GM18861 (cell line): ENCODE measurements at regions not wholly inside any gene's neighbourhood (a gene's known extent, or its start where the extent isn't known, plus 50 kb on each side); places are given as distances from the start of the nearest gene placed in this dataset.
"Not testable (repeated sequence)": the region's sequence is repeated elsewhere in the genome, so short reads cannot be mapped to it uniquely, and the experiment has no call there.

Source experiments
- ATAC-seq: cut with Tn5 transposase; IDR thresholded peaks from one replicate; pipeline ENCODE4 v1.9.1; 2021; ENCODE audit not compliant: unreplicated experiment

DNA sequence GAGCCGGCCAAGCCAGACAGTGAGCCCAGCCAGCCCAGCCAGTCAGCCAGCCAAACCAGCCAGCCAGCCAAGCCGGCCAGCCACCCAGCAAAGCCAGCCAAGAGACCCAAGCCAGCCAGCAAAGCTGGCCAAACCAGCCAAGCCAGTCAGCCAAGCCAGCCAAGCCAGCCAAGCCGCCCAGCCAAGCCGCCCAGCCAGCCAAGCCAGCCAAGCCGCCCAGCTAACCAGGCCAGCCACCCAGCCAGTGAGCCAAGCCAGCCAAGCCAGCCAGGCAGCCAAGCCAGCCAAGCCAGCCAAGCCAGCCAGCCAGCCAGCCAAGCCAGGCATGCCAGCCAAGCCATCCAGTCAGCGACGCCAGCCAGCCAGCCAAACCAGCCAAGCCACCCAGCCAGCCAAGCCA, 1596.9 kb downstream of the RPIA start:
- not testable (repeated sequence) for ATAC-seq

DNA sequence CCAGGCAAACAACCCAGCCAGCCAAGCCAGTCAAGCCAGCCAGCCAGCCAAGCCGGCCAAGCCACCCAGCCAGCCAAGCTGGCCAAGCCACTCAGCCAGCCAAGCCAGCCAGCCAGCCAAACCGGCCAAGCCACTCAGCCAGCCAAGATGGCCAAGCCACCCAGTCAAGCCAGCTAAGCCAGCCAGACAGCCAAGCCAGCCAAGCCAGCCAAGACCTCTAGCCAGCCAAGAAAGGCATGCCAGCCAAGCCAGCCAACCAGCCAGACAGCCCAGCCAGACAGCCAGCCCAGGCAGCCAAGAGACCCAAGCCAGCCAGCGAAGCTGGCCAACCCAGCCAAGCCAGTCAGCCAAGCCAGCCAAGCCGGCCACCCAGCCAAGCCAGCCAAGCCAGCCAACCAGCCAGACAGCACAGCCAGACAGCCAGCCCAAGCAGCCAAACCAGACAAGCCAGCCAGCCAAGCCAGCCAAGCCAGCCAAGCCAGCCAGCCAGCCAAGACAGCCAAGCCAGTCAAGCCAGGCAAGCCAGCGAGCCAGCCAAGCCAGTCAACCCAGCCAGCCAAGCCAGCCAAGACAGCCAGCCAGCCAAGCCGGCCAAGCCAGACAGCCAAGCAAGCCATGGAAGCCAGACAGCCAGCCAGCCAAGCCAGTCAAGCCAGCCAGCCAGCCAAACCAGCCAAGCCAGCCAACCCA, 1598.0 kb downstream of the RPIA start:
- not testable (repeated sequence) for ATAC-seq

DNA sequence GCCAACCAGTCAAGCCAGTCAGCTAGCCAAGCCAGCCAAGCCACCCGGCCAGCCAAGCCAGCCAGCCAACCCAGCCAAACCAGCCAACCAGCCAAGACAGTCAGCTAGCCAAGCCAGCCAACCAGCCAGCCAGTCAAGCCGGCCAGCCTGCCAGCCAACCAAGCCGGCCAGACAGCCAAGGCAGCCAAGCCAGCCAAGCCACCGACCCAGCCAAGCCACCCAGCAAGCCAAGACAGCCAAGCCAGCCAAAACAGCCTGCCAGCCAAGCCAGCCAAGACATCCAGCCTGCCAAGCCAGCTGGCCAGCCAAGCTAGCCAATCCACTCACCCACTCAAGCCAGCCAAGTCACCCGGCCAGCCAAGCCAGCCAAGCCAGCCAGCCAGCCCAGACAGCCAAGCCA, 1599.2 kb downstream of the RPIA start:
- not testable (repeated sequence) for ATAC-seq

DNA sequence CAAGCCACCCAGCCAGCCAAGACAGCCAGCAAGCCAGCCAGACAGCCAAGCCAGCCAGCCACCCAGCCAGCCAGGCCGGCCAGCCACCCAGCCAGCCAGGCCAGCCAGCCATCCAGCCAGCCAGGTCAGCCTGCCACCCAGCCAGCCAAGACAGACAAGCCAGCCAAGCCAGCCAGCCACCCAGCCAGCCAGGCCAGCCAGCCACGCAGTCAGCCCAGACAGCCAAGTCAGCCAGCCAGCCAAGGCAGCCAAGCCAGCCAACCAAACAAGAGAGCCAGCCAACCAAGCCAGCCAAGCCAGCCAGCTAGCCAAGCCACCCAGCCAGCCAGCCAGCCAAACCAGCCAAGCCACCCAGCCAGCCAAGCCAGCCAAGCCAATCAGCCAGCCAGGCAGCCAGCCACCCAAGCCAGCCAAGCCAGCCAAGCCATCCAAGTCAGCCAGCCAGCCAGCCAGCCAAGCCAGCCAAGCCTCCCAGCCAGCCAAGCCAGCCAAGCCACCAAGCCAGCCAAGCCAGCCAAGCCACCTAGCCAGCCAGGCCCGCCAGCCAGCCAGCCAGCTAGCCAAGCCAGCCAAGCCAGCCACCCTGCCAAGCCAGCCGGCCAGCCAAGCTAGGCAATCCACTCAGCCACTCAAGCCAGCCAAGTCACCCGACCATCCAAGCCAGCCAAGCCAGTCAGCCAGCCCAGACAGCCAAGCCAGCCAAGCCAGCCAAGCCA, 1599.9 kb downstream of the RPIA start:
- not testable (repeated sequence) for ATAC-seq

DNA sequence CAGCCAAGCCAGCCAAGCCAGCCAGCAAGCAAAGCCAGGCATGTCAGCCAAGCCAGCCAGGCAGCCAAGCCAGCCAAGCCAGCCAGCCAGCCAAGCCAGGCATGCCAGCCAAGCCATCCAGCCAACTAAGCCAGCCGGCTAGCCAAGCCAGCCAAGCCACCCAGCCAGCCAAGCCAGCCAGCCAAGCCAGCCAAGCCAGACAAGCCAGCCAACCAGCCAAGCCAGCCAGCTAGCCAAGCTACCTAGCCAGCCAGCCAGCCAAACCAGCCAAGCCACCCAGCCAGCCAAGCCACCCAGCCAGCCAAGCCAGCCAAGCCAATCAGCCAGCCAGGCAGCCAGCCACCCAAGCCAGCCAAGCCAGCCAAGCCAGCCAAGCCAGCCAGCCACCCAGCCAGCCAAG, 1600.5 kb downstream of the RPIA start:
- not testable (repeated sequence) for ATAC-seq

DNA sequence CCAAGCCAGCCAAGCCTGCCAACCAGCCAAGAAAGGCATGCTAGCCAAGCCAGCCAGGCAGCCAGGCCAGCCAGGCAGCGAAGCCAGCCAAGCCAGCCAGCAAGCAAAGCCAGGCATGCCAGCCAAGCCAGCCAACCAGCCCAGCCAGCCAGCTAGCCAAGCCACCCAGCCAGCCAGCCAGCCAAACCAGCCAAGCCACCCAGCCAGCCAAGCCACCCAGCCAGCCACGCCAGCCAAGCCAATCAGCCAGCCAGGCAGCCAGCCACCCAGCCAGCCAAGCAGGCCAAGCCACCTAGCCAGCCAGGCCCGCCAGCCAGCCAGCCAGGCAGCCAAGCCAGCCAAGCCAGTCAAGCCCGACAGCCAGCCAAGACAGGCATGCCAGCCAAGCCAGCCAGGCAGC, 1601.0 kb downstream of the RPIA start:
- ATAC-seq: not testable (repeated sequence)

DNA sequence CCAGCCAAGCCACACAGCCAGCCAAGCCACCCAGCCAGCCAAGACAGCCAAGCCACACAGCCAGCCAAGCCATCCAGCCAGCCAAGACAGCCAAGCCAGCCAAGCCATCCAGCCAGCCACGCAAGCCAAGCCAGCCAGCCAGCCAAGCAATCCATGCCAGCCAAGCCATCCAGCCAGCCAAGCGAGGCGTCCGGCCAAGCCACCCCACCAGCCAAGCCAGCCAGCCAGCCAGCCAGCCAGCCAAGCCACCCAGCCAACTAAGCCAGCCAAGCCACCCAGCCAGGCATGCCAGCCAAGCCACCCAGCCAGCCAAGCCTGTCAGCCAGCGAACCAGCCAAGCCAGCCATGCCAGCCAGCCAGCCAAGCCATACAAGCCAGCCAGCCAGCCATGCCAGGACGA, 1601.8 kb downstream of the RPIA start:
- not testable (repeated sequence) for ATAC-seq

DNA sequence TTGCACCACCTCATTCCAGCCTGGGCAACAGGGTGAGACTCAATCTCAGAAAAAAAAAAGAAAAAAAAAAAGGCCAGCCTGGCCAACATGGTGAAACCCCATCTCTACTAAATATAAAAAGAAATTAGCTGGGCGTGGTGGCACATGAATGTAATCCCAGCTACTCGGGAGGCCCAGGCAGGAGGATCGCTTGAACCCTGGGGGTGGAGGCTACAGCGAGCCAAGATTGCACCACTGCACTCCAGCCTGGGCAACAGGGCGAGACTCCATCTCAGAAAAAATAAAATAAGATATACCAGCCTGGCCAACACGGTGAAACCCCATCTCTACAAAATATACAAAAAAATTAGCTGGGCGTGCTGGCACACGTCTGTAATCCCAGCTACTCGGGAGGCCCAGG, 1602.3 kb downstream of the RPIA start:
- ATAC-seq: not testable (repeated sequence)

DNA sequence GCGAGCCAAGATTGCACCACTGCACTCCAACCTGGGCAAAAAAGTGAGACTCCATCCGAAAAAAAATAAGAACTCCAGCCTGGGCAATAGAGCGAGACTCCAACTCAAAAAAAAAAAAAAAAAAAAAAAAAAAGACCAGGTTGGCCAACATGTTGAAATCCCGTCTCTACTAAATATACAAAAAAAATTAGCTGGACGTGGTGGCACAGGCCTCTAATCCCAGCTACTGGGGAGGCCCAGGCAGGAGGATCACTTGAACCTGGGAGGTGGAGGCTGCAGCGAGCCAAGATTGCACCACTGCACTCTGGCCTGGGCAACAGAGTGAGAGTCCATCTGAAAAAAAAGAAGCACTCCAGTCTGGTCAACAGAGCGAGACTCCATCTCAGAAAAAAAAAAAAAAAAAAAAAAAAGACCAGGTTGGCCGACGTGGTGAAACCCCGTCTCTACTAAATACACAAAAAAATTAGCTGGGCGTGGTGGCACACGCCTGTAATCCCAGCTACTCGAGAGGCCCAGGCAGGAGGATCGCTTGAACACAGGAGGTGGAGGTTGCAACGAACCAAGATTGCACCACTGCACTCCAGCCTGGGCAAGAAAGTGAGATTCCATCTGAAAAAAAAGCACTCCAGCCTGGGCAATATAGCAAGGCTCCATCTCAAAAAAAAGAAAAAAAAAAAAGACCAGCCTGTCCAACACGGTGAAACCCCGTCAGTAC, 1603.7 kb downstream of the RPIA start:
- ATAC-seq: not testable (repeated sequence)

DNA sequence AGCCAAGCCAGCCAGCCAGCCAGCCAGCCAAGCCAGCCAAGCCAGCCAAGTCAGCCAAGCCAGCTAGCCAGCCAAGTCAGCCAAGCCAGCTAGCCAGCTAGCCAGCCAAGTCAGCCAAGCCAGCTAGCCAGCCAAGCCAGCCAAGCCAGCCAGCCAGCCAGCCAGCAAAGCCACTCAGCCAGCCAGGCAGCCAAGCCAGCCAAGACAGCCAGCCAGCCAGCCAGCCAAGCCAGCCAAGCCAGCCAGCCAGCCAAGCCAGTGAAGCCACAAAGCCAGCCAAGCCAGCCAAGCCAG, 1605.0 kb downstream of the RPIA start:
- not testable (repeated sequence) for ATAC-seq

DNA sequence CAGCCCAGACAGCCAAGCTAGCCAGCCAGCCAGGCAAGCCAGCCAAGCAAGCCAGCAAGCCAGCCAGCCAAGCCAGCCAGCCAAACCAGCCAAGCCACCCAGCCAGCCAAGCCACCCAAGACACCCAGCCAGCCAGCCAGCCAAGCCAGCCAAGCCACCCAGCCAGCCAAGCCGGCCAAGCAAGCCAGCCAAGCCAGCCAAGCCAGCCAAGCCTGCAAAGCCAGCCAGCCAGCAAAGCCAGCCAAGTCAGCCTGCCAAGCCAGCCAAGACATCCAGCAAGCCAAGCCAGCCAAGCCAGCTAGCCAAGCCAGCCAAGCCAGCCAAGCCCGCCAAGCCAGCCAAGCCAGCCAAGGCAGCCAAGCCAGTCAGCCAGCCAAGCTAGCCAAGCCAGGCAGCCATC, 1606.2 kb downstream of the RPIA start:
- not testable (repeated sequence) for ATAC-seq

DNA sequence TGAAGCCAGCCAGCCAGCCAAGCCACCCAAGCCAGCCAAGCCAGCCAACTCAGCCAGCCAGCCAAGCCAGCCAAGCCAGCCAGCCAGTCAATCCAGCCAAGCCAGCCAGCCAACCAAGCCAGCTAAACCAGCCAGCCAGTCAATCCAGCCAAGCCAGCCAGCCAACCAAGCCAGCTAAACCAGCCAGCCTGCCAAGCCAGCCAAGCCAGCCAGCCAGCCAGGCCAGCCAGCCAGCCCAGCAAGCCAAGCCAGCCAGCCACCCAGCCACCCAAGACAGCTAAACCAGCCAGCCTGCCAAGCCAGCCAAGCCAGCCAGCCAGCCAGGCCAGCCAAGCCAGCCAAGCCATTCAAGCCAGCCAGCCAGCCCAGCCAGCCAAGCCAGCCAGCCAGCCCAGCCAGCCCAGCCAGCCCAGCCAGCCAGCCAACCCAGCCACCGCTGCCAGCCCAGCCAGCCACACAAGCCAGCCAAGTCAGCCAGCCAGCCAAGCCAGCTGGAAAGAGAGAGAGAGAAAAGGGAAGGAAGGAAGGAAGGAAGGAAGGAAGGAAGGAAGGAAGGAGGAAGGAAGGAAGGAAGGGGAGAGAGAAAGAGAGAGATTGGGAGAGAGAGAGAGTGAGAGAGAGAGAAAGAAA, 1606.8 kb downstream of the RPIA start:
- ATAC-seq: not testable (repeated sequence)

DNA sequence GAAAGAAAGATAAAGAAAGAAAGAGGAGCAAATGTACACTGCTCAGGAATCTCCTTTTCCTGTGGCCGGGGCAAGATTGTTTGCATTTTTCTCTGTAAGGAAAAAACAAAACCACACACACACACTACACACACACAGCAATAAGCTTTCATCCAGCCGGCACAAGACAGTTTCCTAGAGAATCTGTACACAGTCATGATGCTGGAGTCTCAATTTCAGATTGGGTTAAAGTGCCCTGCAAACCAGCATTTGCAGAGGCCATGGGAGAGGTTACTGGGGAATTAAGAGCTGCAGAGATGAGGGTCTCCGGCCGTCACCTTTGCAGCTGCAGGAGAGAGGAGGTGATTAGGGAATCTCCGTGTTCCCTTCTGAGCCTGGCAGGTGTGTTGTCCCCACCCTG, 1607.5 kb downstream of the RPIA start:
- not testable (repeated sequence) for ATAC-seq

DNA sequence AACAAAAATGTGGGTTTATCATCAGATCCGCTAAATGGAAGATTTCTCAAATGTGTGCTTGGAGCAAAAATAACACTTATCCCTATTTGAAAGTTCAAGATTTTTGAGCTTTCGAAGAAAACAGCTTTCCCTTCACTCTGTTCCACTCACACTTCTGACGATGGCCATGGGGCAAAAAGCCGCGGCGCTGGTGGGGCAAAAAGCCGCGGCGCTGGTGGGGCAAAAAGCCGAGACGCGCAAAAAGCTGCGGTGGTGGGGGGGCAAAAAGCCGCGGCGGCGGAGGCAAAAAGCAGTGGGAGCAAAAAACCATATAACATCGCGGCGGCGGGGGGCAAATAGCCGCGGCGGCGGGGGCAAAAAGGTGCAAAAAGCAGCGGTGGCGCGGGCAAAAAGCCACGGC, 1631.5 kb downstream of the RPIA start:
- ATAC-seq: not testable (repeated sequence)

DNA sequence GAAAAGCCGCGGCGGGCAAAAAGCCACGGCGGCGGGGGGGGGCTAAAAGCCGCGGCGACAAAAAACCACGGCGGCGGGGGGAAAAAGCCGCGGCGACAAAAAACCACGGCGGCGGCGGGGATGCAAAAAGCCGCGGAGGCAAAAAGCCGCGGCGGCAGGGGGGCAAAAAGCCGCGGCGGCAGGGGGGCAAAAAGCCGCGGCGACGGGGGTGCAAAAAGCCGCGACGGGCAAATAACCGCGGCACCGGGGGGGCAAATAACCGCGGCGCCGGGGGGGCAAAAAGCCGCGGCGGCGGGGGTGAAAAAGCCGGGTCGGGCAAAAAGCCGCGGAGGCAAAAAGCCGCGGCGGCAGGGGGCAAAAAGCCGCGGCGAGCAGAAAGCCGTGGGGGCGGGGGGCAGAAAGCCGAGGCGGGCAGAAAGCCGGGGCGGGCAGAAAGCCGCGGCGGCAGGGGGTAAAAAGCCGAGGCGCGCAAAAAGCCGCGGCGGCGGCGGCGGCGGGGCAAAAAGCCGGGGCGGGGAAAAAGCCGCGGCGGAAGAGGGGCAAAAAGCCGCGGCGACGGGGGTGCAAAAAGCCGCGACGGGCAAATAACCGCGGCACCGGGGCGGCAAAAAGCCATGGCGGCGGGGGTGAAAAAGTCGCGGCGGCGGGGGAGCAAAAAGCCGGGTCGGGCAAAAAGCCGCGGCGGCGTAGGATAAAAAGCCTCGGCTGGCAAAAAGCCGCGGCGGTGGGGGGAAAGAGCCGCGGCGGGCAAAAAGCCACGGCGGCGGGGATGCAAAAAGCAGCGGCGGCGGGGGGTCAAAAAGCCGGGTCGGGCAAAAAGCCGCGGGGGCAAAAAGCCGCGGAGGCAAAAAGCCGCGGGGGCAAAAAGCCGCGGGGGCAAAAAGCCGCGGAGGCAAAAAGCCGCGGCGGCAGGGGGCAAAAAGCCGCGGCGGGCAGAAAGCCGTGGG, 1632.4 kb downstream of the RPIA start:
- not testable (repeated sequence) for ATAC-seq

DNA sequence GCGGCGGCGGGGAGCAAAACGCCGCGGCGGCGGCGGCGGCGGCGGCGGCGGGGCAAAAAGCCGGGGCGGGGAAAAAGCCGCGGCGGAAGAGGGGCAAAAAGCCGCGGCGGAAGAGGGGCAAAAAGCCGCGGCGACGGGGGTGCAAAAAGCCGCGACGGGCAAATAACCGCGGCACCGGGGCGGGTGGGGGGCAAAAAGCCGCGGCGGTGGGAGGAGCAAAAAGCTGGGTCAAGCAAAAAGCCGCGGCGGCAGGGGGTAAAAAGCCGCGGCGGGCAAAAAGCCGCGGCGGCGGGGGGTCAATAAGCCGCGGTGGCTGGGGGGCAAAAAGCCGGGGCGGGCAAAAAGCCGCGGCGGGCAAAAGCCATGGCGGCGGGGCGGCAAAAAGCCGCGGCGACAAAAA, 1633.2 kb downstream of the RPIA start:
- ATAC-seq: not testable (repeated sequence)

DNA sequence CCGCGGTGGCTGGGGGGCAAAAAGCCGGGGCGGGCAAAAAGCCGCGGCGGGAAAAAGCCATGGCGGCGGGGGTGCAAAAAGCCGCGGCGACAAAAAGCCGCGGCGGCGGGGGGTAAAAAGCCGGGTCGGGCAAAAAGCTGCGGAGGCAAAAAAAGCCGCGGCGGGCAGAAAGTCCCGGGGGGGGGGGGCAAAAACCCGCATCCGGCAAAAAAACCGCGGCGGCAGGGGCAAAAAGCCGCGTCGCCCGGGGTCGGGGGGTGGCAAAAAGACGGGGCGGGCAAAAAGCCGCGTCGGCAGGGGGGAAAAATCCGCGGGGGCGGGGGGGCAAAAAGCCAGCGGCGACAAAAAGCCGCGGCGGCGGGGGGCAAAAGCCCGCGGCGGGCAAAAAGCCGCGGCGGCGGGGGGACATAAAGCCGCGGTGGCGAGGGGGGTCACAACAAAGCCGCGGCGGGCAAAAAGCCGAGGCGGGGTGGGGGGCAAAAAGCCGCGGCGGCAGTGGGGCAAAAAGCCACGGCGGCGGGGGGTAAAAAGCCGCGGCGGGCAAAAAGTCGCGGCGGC, 1634.4 kb downstream of the RPIA start:
- not testable (repeated sequence) for ATAC-seq

DNA sequence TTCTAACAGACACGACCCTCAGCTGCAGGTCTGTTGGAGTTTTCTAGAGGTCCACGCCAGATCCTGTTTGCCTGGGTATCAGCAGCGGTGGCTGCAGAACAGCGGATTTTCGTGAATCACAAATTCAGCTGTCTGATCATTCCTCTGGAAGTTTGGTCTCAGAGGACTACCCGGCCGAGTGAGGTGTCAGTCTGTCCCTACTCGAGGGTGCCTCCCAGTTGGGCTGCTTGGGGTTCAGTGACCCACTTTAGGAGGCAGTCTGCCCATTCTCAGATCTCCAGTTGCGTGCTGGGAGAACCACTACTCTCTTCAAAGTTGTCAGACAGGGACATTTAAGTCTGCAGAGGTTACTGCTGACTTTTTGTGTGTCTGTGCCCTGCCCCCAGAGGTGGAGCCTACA, 1664.1 kb downstream of the RPIA start:
- not testable (repeated sequence) for ATAC-seq

DNA sequence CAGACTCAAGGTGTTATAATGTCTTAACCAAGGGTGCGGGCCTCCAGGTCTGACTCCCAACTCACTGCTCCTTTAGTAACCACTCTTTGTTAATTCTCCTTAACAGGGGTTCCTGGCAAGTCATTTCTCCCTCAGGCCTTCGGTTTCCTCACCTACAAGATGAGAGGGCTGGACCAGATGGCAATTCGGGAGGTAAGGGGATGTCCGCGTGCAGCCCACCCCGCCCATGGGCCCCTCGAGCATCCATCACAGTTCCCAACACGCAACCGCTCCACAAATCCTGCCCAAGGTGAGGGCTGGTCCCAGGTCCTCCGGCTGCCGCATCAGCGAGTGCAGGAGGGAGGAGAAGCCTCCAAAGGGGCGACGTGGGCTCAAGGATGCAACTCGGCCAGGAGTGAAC, 1667.9 kb downstream of the RPIA start:
- ATAC-seq: not testable (repeated sequence)
